ENCODE measurements at regions not wholly inside any gene's neighbourhood (a gene's known extent, or its start where the extent isn't known, plus 50 kb on each side); places are given as distances from the start of the nearest gene placed in this dataset.
A peak's percentile ranks its signal among the peaks of the same experiment; 100 is the strongest.
"Not testable (repeated sequence)": the region's sequence is repeated elsewhere in the genome, so short reads cannot be mapped to it uniquely, and the experiment has no call there.

DNA sequence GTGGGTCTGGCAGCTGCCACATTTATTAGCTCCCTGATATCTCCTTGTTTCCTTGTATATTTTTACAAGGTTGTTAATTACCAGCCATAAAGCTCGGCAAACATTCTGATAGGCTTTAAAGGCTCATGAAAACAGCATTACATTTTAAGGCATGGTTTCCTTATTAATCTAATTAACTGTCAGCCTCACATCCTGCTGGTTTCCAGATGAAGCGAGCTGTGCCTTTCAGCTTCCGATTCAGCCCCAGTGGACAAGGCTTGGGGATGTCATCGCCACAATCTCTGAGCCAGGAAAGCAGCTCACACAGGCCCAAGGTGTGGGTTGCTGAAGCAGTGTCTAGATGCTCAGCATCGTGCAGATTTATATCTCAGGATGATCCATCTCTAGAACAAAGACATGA lies 66.0 kb upstream of the RALY start:
- Histone ChIP-seq H3K4me3 (ENCODE audit: insufficient read depth, low read depth, low read length) (no peak overlapping the region), H3K36me3 (replicated peaks; ENCODE audit: control insufficient read depth, insufficient read depth, low read length) (no peaks in the 10 kb centered on the region), H3K27me3 (ENCODE audit: control insufficient read depth, insufficient read depth, low read length) (no peaks in the 10 kb centered on the region)
- DNase-seq, result no peak

DNA sequence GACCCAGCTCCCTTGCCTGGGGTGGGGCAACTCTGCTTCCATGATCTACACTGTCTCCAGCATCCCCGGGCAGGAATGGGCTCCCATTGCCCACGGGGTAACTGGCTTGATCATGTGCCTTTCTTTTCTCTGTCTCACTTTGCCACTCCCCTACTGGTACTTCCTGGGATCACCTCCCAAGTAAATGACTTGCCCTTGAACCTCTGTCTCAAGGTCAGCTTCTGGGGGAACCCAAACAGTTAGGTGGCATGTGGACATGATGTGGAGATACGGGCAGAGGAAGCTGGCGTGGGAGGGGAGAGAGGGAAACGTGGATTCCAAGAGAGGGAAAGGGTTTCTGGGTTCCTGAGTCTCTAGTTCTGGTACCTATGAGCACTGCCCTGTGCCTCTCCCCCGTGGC lies 63.8 kb upstream of the RALY start:
- H3K27me3 ChIP-seq (ENCODE audit: control insufficient read depth, insufficient read depth, low read length), result no peaks in the 10 kb centered on the region
- DNase-seq, result no peak

DNA sequence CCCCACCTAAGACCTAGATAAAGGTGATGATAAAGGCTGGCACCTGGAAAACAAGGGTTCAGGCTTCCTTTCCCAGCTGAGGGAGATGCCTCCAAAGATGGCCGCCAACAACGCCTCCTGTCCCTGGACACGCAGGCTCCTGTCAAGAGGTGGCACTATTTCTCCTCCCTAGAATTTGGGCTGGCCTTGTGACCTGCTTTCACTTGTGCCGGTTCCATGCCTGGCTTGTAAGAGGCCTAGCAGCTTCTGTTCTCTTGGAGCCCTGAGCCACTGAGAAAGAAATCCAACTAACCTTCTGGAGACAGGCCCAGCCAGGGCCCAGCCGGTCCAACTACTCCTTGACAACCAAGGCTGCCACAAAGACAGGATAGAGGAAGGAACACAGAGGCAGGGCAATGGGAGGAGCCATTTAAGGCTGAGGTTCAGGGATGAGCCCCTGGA lies 60.2 kb upstream of the RALY start:
- DNase-seq, result peak; percentile 75
- no peaks in the 10 kb centered on the region for H3K36me3 ChIP-seq (replicated peaks; ENCODE audit: control insufficient read depth, insufficient read depth, low read length)
- no peaks in the 10 kb centered on the region for H3K27me3 ChIP-seq (ENCODE audit: control insufficient read depth, insufficient read depth, low read length)
- no peak overlapping the region for H3K4me3 ChIP-seq (ENCODE audit: insufficient read depth, low read depth, low read length)

More for the DNA sequence above, 63.8 kb upstream of the RALY start:
- Histone ChIP-seq H3K36me3 (replicated peaks; ENCODE audit: control insufficient read depth, insufficient read depth, low read length) (no peaks in the 10 kb centered on the region), H3K4me3 (ENCODE audit: insufficient read depth, low read depth, low read length) (no peak overlapping the region)

DNA sequence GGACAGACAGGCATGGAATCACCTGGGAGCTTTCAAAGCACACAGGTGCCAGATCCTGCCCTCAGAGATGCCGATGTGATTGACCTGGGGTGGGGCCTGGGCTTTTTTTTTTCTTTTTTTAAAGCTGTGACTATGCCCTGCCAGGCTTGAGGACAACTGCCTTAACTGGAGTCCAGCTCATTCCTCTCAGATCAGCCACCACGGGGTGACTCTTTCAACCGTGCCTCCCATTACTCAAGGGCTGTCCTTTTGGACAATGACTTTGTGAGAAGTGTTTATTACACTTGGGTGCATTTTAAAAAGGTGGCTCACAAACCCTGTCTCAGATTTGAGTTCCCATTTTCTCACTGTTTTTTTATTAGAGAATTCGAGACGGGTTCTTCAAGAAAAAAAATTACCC lies 57.1 kb upstream of the RALY start:
- DNase-seq, result no peak
- Histone ChIP-seq H3K27me3 (ENCODE audit: control insufficient read depth, insufficient read depth, low read length) (no peaks in the 10 kb centered on the region), H3K4me3 (ENCODE audit: insufficient read depth, low read depth, low read length) (no peak overlapping the region), H3K36me3 (replicated peaks; ENCODE audit: control insufficient read depth, insufficient read depth, low read length) (no peaks in the 10 kb centered on the region)

DNA sequence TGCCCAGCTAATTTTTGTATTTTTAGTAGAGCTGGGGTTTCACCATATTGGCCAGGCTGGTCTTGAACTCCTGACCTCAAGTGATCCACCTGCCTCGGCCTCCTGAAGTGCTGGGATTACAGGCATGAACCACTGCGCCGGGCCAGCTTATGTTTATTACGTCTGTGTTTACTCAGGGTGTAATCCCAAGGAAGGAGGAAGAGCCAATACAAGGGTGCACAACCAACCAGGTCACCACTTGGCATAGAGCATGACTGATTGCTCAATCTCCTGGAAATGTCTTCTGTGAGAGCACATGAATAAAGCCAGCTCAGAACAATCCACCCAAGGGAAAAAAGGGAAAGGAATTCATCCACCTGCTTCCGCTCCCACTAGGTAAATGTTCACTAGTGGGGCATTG lies 54.7 kb upstream of the RALY start:
- not testable (repeated sequence) for DNase-seq; H3K4me3 ChIP-seq (ENCODE audit: insufficient read depth, low read depth, low read length); H3K36me3 ChIP-seq (replicated peaks; ENCODE audit: control insufficient read depth, insufficient read depth, low read length); H3K27me3 ChIP-seq (ENCODE audit: control insufficient read depth, insufficient read depth, low read length)

DNA sequence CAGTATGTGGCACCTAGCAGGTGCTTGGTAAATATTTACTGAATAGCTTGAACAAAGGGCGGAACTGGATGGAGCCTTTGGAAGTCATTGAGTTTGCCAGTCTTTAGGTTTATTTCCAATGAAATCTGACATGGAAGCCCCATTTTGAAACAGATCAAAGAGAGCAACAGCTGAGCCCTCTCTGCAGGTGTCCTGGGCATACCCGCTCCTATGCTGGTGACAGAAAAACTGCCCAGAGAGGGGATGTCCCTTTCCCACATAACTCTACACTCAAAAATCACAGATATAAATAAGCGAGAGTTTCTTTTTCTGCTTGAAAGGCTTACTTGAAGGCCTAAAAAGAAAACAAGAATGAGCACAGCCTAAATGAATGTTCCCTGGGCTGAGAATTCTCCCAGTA lies 53.0 kb upstream of the RALY start:
- no peak for DNase-seq
- no peaks in the 10 kb centered on the region for H3K36me3 ChIP-seq (replicated peaks; ENCODE audit: control insufficient read depth, insufficient read depth, low read length)
- no peaks in the 10 kb centered on the region for H3K27me3 ChIP-seq (ENCODE audit: control insufficient read depth, insufficient read depth, low read length)
- no peak overlapping the region for H3K4me3 ChIP-seq (ENCODE audit: insufficient read depth, low read depth, low read length)
